ENCODE measurements at regions not wholly inside any gene's neighbourhood (a gene's known extent, or its start where the extent isn't known, plus 50 kb on each side); places are given as distances from the start of the nearest gene placed in this dataset.

DNA sequence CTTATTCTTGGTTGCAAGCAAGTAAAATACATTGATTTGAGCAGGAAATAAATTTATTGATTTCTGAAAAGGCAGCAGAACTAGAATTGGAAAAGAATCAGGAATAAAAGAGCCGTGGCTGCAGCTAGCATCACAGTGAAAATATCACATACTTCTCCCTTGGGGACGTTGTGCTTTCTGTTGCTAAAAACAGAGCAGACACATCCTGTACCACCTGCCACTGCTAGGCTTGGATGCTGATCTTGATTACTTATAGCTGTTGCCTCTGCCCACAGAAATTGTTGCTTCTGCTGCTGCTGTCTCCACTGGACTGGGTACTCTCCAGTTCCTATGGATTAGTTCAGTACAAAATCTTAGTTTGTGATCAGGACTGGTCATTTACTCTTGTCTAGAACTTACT lies 283.8 kb downstream of the C3orf38 start:
- H3K4me1 ChIP-seq (ENCODE audit: insufficient read depth, low read length) = no peaks in the 10 kb centered on the region
- no peak overlapping the region for H3K27ac ChIP-seq (ENCODE audit: low read depth, low read length)
- no peaks in the 10 kb centered on the region for H3K4me1 Mint-ChIP-seq
- ChIA-PET POLR2A (no interaction called here), CTCF (no interaction called here)
- no peaks in the 10 kb centered on the region for H3K9me3 ChIP-seq (ENCODE audit: low read length)
- H3K27ac Mint-ChIP-seq = no peak overlapping the region
- H3K27me3 Mint-ChIP-seq = no peaks in the 10 kb centered on the region
- H3K36me3 Mint-ChIP-seq = no peaks in the 10 kb centered on the region
- no peaks in the 10 kb centered on the region for H3K36me3 ChIP-seq (ENCODE audit: insufficient read depth, low read length)
- H3K4me3 ChIP-seq (ENCODE audit: low read length) = no peak overlapping the region
- H3K27me3 ChIP-seq (ENCODE audit: insufficient read depth, low read length, poor library complexity, severe bottlenecking) = no peaks in the 10 kb centered on the region
- H3K9me3 Mint-ChIP-seq = peaks cover 0 to 17% (median 5%) of the 10 kb centered on the region in 5 donors
- no peak overlapping the region for H3K4me3 Mint-ChIP-seq
- no peak for DNase-seq

DNA sequence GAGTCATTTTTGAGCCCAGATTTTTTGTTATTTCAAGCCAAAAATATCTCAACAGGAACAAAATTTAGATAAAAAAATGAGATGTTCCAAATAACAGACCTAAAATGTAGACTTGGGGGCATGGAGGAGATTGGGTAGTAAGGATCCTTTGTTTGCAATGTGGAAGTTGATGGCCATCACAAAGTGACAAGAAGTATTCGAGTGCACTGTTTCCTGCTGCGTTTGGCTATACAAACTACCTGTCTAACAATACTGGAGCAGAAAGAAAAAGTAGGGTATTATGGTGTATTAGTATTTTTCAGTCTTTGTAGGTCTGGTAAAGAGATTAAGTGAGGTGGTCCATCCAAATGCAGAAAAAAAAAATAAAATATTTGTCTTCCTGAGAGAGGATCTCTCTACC lies 284.2 kb downstream of the C3orf38 start:
- H3K4me3 ChIP-seq (ENCODE audit: low read length) = no peak overlapping the region
- Mint-ChIP-seq H3K36me3 (no peaks in the 10 kb centered on the region), H3K9me3 (peaks cover 0 to 19% (median 5%) of the 10 kb centered on the region in 5 donors), H3K27ac (no peak overlapping the region), H3K27me3 (no peaks in the 10 kb centered on the region), H3K4me3 (no peak overlapping the region), H3K4me1 (no peaks in the 10 kb centered on the region)
- no peaks in the 10 kb centered on the region for H3K27me3 ChIP-seq (ENCODE audit: insufficient read depth, low read length, poor library complexity, severe bottlenecking)
- H3K4me1 ChIP-seq (ENCODE audit: insufficient read depth, low read length) = no peaks in the 10 kb centered on the region
- CTCF ChIA-PET = no interaction called here
- no peak for DNase-seq
- H3K27ac ChIP-seq (ENCODE audit: low read depth, low read length) = no peak overlapping the region
- POLR2A ChIA-PET = no interaction called here
- no peaks in the 10 kb centered on the region for H3K36me3 ChIP-seq (ENCODE audit: insufficient read depth, low read length)
- no peaks in the 10 kb centered on the region for H3K9me3 ChIP-seq (ENCODE audit: low read length)

GRCh38 chr3:88440701-88441100 lies 290.9 kb downstream of the C3orf38 start:
- ChIA-PET POLR2A (no interaction called here), CTCF (no interaction called here)
- H3K9me3 ChIP-seq (ENCODE audit: low read length) = no peaks in the 10 kb centered on the region
- H3K9me3 Mint-ChIP-seq = peaks cover 0 to 26% (median 2%) of the 10 kb centered on the region in 5 donors
- no peaks in the 10 kb centered on the region for H3K27me3 ChIP-seq (ENCODE audit: insufficient read depth, low read length, poor library complexity, severe bottlenecking)
- H3K27ac Mint-ChIP-seq = no peak overlapping the region
- no peaks in the 10 kb centered on the region for H3K4me1 Mint-ChIP-seq
- H3K4me3 ChIP-seq (ENCODE audit: low read length) = no peak overlapping the region
- H3K36me3 Mint-ChIP-seq = no peaks in the 10 kb centered on the region
- no peak overlapping the region for H3K27ac ChIP-seq (ENCODE audit: low read depth, low read length)
- H3K4me3 Mint-ChIP-seq = no peak overlapping the region
- H3K4me1 ChIP-seq (ENCODE audit: insufficient read depth, low read length) = no peaks in the 10 kb centered on the region
- H3K36me3 ChIP-seq (ENCODE audit: insufficient read depth, low read length) = no peaks in the 10 kb centered on the region
- H3K27me3 Mint-ChIP-seq = no peaks in the 10 kb centered on the region
- no peak for DNase-seq

DNA sequence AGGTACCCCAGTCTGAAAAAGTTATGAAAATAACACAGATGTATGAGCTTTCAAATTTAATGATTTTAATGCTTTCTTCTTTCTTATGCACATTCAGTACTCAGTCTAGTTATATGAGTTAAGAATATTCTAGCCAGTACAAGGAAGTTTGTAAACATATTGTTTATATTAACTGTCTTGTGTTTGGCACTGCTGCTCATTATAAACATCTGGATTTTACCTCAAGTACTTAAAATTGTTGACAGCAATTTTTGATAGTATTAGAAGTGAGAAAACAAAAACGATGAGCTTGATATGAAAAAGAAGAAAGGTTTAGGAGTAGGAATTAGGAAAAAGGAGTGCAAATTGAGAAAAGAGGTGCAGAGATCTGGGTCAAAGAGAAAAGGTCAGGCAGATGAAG lies 293.3 kb downstream of the C3orf38 start:
- Histone ChIP-seq H3K36me3 (ENCODE audit: insufficient read depth, low read length) (no peaks in the 10 kb centered on the region), H3K27me3 (ENCODE audit: insufficient read depth, low read length, poor library complexity, severe bottlenecking) (no peaks in the 10 kb centered on the region), H3K4me3 (ENCODE audit: low read length) (no peak overlapping the region), H3K9me3 (ENCODE audit: low read length) (no peaks in the 10 kb centered on the region), H3K4me1 (ENCODE audit: insufficient read depth, low read length) (no peaks in the 10 kb centered on the region), H3K27ac (ENCODE audit: low read depth, low read length) (no peak overlapping the region)
- H3K4me1 Mint-ChIP-seq = no peaks in the 10 kb centered on the region
- POLR2A ChIA-PET = no interaction called here
- H3K4me3 Mint-ChIP-seq = no peak overlapping the region
- peaks cover 0 to 21% (median 6%) of the 10 kb centered on the region in 5 donors for H3K9me3 Mint-ChIP-seq
- no peak overlapping the region for H3K27ac Mint-ChIP-seq
- CTCF ChIA-PET = no interaction called here
- H3K27me3 Mint-ChIP-seq = no peaks in the 10 kb centered on the region
- DNase-seq = no peak
- no peaks in the 10 kb centered on the region for H3K36me3 Mint-ChIP-seq

GRCh38 chr3:88444251-88444650 lies 294.5 kb downstream of the C3orf38 start:
- H3K4me3 ChIP-seq (ENCODE audit: low read length) = no peak overlapping the region
- H3K27me3 ChIP-seq (ENCODE audit: insufficient read depth, low read length, poor library complexity, severe bottlenecking) = no peaks in the 10 kb centered on the region
- H3K4me3 Mint-ChIP-seq = no peak overlapping the region
- H3K36me3 ChIP-seq (ENCODE audit: insufficient read depth, low read length) = no peaks in the 10 kb centered on the region
- no peaks in the 10 kb centered on the region for H3K4me1 Mint-ChIP-seq
- H3K27ac Mint-ChIP-seq = no peak overlapping the region
- CTCF ChIA-PET = no interaction called here
- H3K27me3 Mint-ChIP-seq = no peaks in the 10 kb centered on the region
- DNase-seq = no peak
- H3K36me3 Mint-ChIP-seq = no peaks in the 10 kb centered on the region
- POLR2A ChIA-PET = no interaction called here
- H3K4me1 ChIP-seq (ENCODE audit: insufficient read depth, low read length) = no peaks in the 10 kb centered on the region
- H3K9me3 ChIP-seq (ENCODE audit: low read length) = no peaks in the 10 kb centered on the region
- no peak overlapping the region for H3K27ac ChIP-seq (ENCODE audit: low read depth, low read length)
- peaks cover 0 to 22% (median 6%) of the 10 kb centered on the region in 5 donors for H3K9me3 Mint-ChIP-seq

DNA sequence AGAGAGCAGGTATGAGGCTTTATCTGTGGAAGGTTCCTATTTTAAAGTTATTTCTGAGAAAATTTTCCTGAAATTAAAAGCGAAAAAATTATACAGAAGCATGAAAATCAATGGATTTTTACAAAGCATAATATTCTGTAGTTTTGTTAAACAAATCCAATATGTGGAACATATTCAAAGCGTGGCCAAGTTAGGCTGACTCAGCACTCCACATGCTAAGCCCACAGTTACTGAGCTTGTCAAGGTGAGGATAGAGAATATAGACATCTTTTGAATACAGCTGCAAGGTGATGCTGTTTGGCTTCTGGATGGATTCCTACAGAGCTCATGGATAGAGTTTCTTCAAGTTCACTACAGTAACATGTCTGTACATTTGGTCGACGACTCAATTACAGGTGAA lies 302.5 kb downstream of the C3orf38 start:
- Mint-ChIP-seq H3K36me3 (peaks cover 0 to 2% (median 0%) of the 10 kb centered on the region in 3 donors), H3K4me3 (no peak overlapping the region), H3K27ac (no peak overlapping the region), H3K4me1 (no peaks in the 10 kb centered on the region), H3K9me3 (peaks cover 0 to 33% (median 2%) of the 10 kb centered on the region in 5 donors), H3K27me3 (no peaks in the 10 kb centered on the region)
- no peak overlapping the region for H3K27ac ChIP-seq (ENCODE audit: low read depth, low read length)
- peaks cover 3% of the 10 kb centered on the region for H3K9me3 ChIP-seq (ENCODE audit: low read length)
- CTCF ChIA-PET = no interaction called here
- H3K4me3 ChIP-seq (ENCODE audit: low read length) = no peak overlapping the region
- POLR2A ChIA-PET = no interaction called here
- H3K27me3 ChIP-seq (ENCODE audit: insufficient read depth, low read length, poor library complexity, severe bottlenecking) = no peaks in the 10 kb centered on the region
- H3K36me3 ChIP-seq (ENCODE audit: insufficient read depth, low read length) = no peaks in the 10 kb centered on the region
- DNase-seq = no peak
- H3K4me1 ChIP-seq (ENCODE audit: insufficient read depth, low read length) = no peaks in the 10 kb centered on the region

GRCh38 chr3:88460369-88460768 lies 310.6 kb downstream of the C3orf38 start:
- no peaks in the 10 kb centered on the region for H3K4me1 Mint-ChIP-seq
- no peaks in the 10 kb centered on the region for H3K27me3 ChIP-seq (ENCODE audit: insufficient read depth, low read length, poor library complexity, severe bottlenecking)
- H3K9me3 Mint-ChIP-seq = peaks cover 7 to 12% (median 9%) of the 10 kb centered on the region in 5 donors
- no peak overlapping the region for H3K27ac Mint-ChIP-seq
- DNase-seq = no peak
- H3K36me3 ChIP-seq (ENCODE audit: insufficient read depth, low read length) = no peaks in the 10 kb centered on the region
- no peak overlapping the region for H3K4me3 ChIP-seq (ENCODE audit: low read length)
- no peaks in the 10 kb centered on the region for H3K36me3 Mint-ChIP-seq
- CTCF ChIA-PET = no interaction called here
- H3K27ac ChIP-seq (ENCODE audit: low read depth, low read length) = no peak overlapping the region
- POLR2A ChIA-PET = no interaction called here
- no peaks in the 10 kb centered on the region for H3K27me3 Mint-ChIP-seq
- H3K4me1 ChIP-seq (ENCODE audit: insufficient read depth, low read length) = no peaks in the 10 kb centered on the region
- H3K9me3 ChIP-seq (ENCODE audit: low read length) = no peaks in the 10 kb centered on the region
- no peak overlapping the region for H3K4me3 Mint-ChIP-seq

DNA sequence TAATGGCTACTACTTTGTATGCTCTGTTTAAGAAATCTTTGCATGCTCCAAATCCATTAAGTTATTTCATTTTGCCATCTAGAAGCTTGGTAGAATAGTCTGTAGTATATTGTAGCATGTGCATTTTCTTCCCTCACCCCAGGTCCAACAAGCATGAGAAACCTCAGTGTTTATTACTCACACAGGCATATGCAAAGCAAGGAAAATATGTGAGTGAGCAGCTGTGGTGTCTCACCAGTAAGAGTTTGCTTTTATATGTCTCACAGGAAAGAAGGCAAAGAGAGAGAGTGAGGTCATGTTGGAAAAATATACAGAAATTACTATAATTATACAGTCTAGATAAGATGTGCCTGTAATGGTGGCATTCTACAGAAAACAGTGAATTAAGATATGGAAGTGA lies 312.5 kb downstream of the C3orf38 start:
- no peak for DNase-seq
- ChIA-PET CTCF (no interaction called here), POLR2A (no interaction called here)
- Histone ChIP-seq H3K4me1 (ENCODE audit: insufficient read depth, low read length) (no peaks in the 10 kb centered on the region), H3K36me3 (ENCODE audit: insufficient read depth, low read length) (no peaks in the 10 kb centered on the region), H3K9me3 (ENCODE audit: low read length) (no peaks in the 10 kb centered on the region), H3K27ac (ENCODE audit: low read depth, low read length) (no peak overlapping the region), H3K27me3 (ENCODE audit: insufficient read depth, low read length, poor library complexity, severe bottlenecking) (no peaks in the 10 kb centered on the region), H3K4me3 (ENCODE audit: low read length) (no peak overlapping the region)
- H3K4me3 Mint-ChIP-seq = no peak overlapping the region
- H3K36me3 Mint-ChIP-seq = no peaks in the 10 kb centered on the region
- H3K27ac Mint-ChIP-seq = no peak overlapping the region
- H3K9me3 Mint-ChIP-seq = peaks cover 10 to 14% (median 12%) of the 10 kb centered on the region in 5 donors
- no peaks in the 10 kb centered on the region for H3K4me1 Mint-ChIP-seq
- no peaks in the 10 kb centered on the region for H3K27me3 Mint-ChIP-seq

- DNase-seq = no peak
- H3K27ac ChIP-seq (ENCODE audit: low read depth, low read length) = no peak overlapping the region
- ChIA-PET CTCF (no interaction called here), POLR2A (no interaction called here)
- Mint-ChIP-seq H3K4me1 (no peaks in the 10 kb centered on the region), H3K36me3 (no peaks in the 10 kb centered on the region), H3K4me3 (no peak overlapping the region), H3K27me3 (no peaks in the 10 kb centered on the region), H3K27ac (no peak overlapping the region), H3K9me3 (peaks cover 12 to 20% (median 12%) of the 10 kb centered on the region in 5 donors)
- no peaks in the 10 kb centered on the region for H3K36me3 ChIP-seq (ENCODE audit: insufficient read depth, low read length)
- H3K4me1 ChIP-seq (ENCODE audit: insufficient read depth, low read length) = no peaks in the 10 kb centered on the region
- no peak overlapping the region for H3K4me3 ChIP-seq (ENCODE audit: low read length)
- H3K27me3 ChIP-seq (ENCODE audit: insufficient read depth, low read length, poor library complexity, severe bottlenecking) = no peaks in the 10 kb centered on the region
- H3K9me3 ChIP-seq (ENCODE audit: low read length) = no peaks in the 10 kb centered on the region
Measured at GRCh38 chr3:88467191-88467590, 317.4 kb downstream of the C3orf38 start.
